Chondrocyte (in vitro differentiated cells): ENCODE measurements at regions not wholly inside any gene's neighbourhood (a gene's known extent, or its start where the extent isn't known, plus 50 kb on each side); places are given as distances from the start of the nearest gene placed in this dataset.

Experiments used
- DNase-seq: peaks from one replicate; pipeline ENCODE4 v3.0.0; 2021; ENCODE audit warnings: mixed read lengths, low spot score
- H3K27ac Mint-ChIP-seq: one replicate; pipeline ENCODE4 v1.8.0; 2021; ENCODE audit warnings: mild to moderate bottlenecking, moderate library complexity, mixed read lengths; ENCODE audit not compliant: unreplicated experiment
- H3K27me3 Mint-ChIP-seq: 2 replicates; pipeline ENCODE4 v1.8.0; 2021; ENCODE audit warnings: low read depth, mixed read lengths
- H3K36me3 Mint-ChIP-seq: 2 replicates; pipeline ENCODE4 v1.8.0; 2021; ENCODE audit warnings: low read depth, mixed read lengths
- H3K4me1 Mint-ChIP-seq: 2 replicates; pipeline ENCODE4 v1.8.0; 2021; ENCODE audit warnings: low read depth, mild to moderate bottlenecking, mixed read lengths
- H3K4me3 Mint-ChIP-seq: one replicate; pipeline ENCODE4 v1.8.0; 2021; ENCODE audit warnings: mild to moderate bottlenecking, moderate library complexity, mixed read lengths; ENCODE audit not compliant: unreplicated experiment
- H3K9me3 Mint-ChIP-seq: 2 replicates; pipeline ENCODE4 v1.8.0; 2021; ENCODE audit warnings: low read depth, mixed read lengths
- CTCF ChIP-seq: fragments of 200-600 bp; sonication (generic); IDR thresholded peaks from 2 replicates; pipeline ENCODE4 v1.5.0; 2021; ENCODE audit warnings: antibody characterized with exemption, mild to moderate bottlenecking, moderate library complexity

GRCh38 chr15:39215015-39215414 lies 365.9 kb upstream of the THBS1 start:
- DNase-seq = no peak
- H3K4me1 Mint-ChIP-seq = peaks cover 37% of the 10 kb centered on the region
- H3K27me3 Mint-ChIP-seq = no peaks in the 10 kb centered on the region
- peaks cover 11% of the 10 kb centered on the region for H3K36me3 Mint-ChIP-seq
- H3K4me3 Mint-ChIP-seq = no peak overlapping the region
- H3K27ac Mint-ChIP-seq = peak overlapping the region; percentile 67
- peaks cover 43% of the 10 kb centered on the region for H3K9me3 Mint-ChIP-seq
- no peak for TF ChIP-seq CTCF

DNA sequence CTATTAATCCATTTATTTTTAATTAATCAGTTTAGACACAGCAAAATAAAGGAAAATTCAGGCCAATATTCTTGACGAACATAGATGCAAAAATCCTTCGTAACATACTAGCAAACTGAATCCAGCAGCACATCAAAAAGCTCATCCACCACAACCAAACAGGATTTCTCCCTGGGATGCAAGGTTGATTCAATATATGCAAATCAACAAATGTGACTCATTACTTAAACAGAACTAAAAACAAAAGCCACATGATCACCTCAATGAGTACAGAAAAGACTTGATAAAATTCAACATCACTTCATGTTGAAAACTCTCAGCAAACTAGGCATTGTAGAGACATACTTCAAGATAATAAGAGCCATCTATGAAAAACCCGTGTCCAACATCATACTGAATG lies 364.1 kb upstream of the THBS1 start:
- TF ChIP-seq CTCF = no peak
- Mint-ChIP-seq H3K27ac (no peak overlapping the region), H3K4me3 (no peak overlapping the region), H3K27me3 (no peaks in the 10 kb centered on the region), H3K4me1 (peaks cover 38% of the 10 kb centered on the region), H3K9me3 (peaks cover 30% of the 10 kb centered on the region), H3K36me3 (peaks cover 9% of the 10 kb centered on the region)
- DNase-seq = no peak

GRCh38 chr15:39219608-39220007 lies 361.3 kb upstream of the THBS1 start:
- Mint-ChIP-seq H3K4me1 (peaks cover 20% of the 10 kb centered on the region), H3K9me3 (peaks cover 27% of the 10 kb centered on the region), H3K4me3 (no peak overlapping the region), H3K27ac (no peak overlapping the region), H3K27me3 (no peaks in the 10 kb centered on the region), H3K36me3 (peaks cover 5% of the 10 kb centered on the region)
- DNase-seq = no peak
- no peak for TF ChIP-seq CTCF

DNA sequence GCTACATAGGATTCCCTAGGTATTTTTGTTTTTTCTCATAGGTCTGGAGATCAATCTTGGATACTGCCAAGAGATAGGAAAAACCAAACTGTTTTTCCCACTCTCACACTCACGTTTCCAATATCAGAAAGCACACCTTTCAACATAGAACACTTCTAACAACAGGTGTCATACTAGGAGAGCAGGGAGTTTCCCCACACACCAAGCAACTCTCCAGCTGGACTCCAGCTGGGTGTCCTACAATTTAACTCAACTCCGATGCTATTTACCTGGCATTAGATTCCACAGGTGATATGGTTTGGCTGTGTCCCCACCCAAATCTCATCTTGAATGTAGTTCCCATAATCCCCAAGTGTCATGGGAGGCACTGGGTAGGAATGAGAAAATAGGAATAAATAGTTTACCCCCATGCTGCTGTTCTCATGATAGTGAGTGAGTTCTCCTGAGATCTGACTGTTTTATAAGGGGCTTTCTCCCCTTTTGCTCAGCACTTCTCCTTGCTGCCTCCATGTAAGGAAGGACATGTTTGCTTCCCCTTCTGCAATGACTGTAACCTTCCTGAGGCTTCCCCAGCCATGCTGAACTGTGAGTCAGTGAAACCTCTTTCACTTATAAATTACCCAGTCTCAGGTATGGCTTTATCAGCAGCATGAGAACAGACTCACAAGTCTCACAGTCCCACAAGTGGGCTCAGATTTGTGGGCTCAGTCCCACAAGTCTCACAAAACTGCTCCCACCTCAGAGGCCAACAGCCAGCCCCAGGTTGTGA lies 354.5 kb upstream of the THBS1 start:
- peaks cover 12% of the 10 kb centered on the region for H3K4me1 Mint-ChIP-seq
- no peaks in the 10 kb centered on the region for H3K36me3 Mint-ChIP-seq
- H3K4me3 Mint-ChIP-seq = no peak overlapping the region
- H3K27ac Mint-ChIP-seq = no peak overlapping the region
- H3K9me3 Mint-ChIP-seq = peaks cover 5% of the 10 kb centered on the region
- H3K27me3 Mint-ChIP-seq = no peaks in the 10 kb centered on the region
- no peak for DNase-seq
- no peak for TF ChIP-seq CTCF

DNA sequence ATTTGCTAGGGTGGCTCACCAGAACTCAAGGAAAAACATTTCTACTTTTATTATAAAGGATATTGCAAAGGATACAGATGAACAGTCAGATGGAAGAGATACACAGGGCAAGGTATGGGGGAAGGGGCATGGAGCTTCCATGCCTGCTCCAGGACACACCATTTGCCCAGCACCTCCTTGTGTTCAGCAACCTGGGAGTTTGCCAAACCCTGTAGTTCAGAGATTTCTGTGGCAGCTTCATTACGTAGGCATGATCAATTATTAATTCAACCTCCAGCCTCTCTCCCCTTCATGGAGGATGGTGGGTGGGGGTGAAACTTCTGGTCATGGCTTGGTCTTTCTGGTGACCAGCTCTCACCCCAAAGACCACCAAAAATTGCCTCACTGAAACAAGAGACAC lies 353.9 kb upstream of the THBS1 start:
- Mint-ChIP-seq H3K27ac (no peak overlapping the region), H3K36me3 (no peaks in the 10 kb centered on the region)

More for the DNA sequence above, 353.9 kb upstream of the THBS1 start:
- peaks cover 5% of the 10 kb centered on the region for H3K9me3 Mint-ChIP-seq
- H3K4me1 Mint-ChIP-seq = peaks cover 18% of the 10 kb centered on the region
- TF ChIP-seq CTCF = no peak
- H3K4me3 Mint-ChIP-seq = no peak overlapping the region
- DNase-seq = no peak
- no peaks in the 10 kb centered on the region for H3K27me3 Mint-ChIP-seq
